H1 (cell line): ENCODE measurements at regions not wholly inside any gene's neighbourhood (a gene's known extent, or its start where the extent isn't known, plus 50 kb on each side); places are given as distances from the start of the nearest gene placed in this dataset.

Experiments used
- CTCF ChIA-PET: fragments of 300-600 bp; sonication (Branson Sonifier 250); formaldehyde crosslinking; loops from one replicate; lab custom pipeline; 2021; ENCODE audit not compliant: partially characterized antibody; lab: Charles Lee
- POLR2A ChIA-PET: fragments of 300-600 bp; sonication (Branson Sonifier 250); formaldehyde crosslinking; loops from one replicate; lab custom pipeline; 2021; ENCODE audit warnings: inconsistent platforms; ENCODE audit not compliant: partially characterized antibody; lab: Charles Lee
- DNase-seq, 2 experiments: peaks; one replicate each; pipeline versions ENCODE4 v3.0.0 to v3.0.0-alpha.2; 2010 to 2022; ENCODE audit warnings: low spot score in 2 of 2, low read depth in 1 of 2, mixed read lengths in 1 of 2
- FAIRE-seq: peaks from 2 replicates; lab custom pipeline; 2011; peaks lifted over from hg19 to GRCh38; lab: Jason Lieb, UNC
- H2AFZ ChIP-seq: 2 replicates; pipeline ENCODE4 v1.8.1; 2012; ENCODE audit warnings: low read length, inconsistent platforms
- H2AK5ac ChIP-seq: 2 replicates; pipeline ENCODE4 v1.6.1; 2013; ENCODE audit warnings: low read depth, low read length
- H2BK120ac ChIP-seq: replicated peaks from 2 replicates; pipeline ENCODE3; 2013; ENCODE audit warnings: low read depth, low read length, inconsistent platforms
- H2BK12ac ChIP-seq: 2 replicates; pipeline ENCODE4 v1.6.1; 2013; ENCODE audit warnings: low read depth, low read length
- H2BK15ac ChIP-seq: 2 replicates; pipeline ENCODE4 v1.6.1; 2013; ENCODE audit warnings: low read length
- H2BK20ac ChIP-seq: 2 replicates; pipeline ENCODE4 v1.6.1; 2013; ENCODE audit warnings: low read length
- H2BK5ac ChIP-seq: 2 replicates; pipeline ENCODE4 v1.6.1; 2013; ENCODE audit warnings: low read depth, low read length
- H3K14ac ChIP-seq: 2 replicates; pipeline ENCODE4 v1.6.1; 2013; ENCODE audit warnings: inconsistent platforms; ENCODE audit not compliant: insufficient read length
- H3K18ac ChIP-seq: 2 replicates; pipeline ENCODE4 v1.6.1; 2013; ENCODE audit warnings: low read length; ENCODE audit errors: extremely low read depth
- H3K23ac ChIP-seq: 2 replicates; pipeline ENCODE4 v1.6.1; 2013; ENCODE audit warnings: inconsistent platforms; ENCODE audit not compliant: insufficient read length
- H3K23me2 ChIP-seq: 2 replicates; pipeline ENCODE4 v1.6.1; 2013; ENCODE audit warnings: low read depth, low read length
- H3K27ac ChIP-seq: 2 replicates; pipeline ENCODE4 v1.6.1; 2011; ENCODE audit warnings: low read depth, low read length, inconsistent platforms
- H3K27me3 ChIP-seq, 4 experiments: replicated peaks in 1 of 4; 1 replicate in 1 of 4; 2 replicates in 3 of 4; pipeline versions ENCODE4 v1.6.1 to v1.8.1; 2011 to 2013; ENCODE audit warnings: low read length in 3 of 4, mild to moderate bottlenecking in 3 of 4, inconsistent platforms in 2 of 4, mixed read lengths in 2 of 4, moderate library complexity in 1 of 4; ENCODE audit not compliant: control insufficient read depth in 3 of 4, insufficient read depth in 3 of 4; ENCODE audit errors: extremely low read depth in 1 of 4
- H3K36me3 ChIP-seq, 4 experiments: 2 replicates each; pipeline versions ENCODE4 v1.6.1 to v1.8.1; 2011 to 2013; ENCODE audit warnings: mild to moderate bottlenecking in 4 of 4, low read length in 3 of 4, moderate library complexity in 2 of 4, control low read depth in 1 of 4, inconsistent platforms in 1 of 4; ENCODE audit not compliant: insufficient read depth in 4 of 4, control insufficient read depth in 2 of 4
- H3K4ac ChIP-seq: replicated peaks from 2 replicates; pipeline ENCODE3; 2013; ENCODE audit warnings: low read length, low read depth, mixed read lengths, inconsistent platforms; ENCODE audit not compliant: insufficient read length
- H3K4me1 ChIP-seq, 4 experiments: replicated peaks in 1 of 4; 1 replicate in 1 of 4; 2 replicates in 3 of 4; pipeline versions ENCODE4 v1.6.1 to v1.8.1; 2011 to 2013; ENCODE audit warnings: low read length in 3 of 4, inconsistent platforms in 2 of 4, mixed read lengths in 1 of 4; ENCODE audit not compliant: insufficient read depth in 4 of 4, control insufficient read depth in 3 of 4
- H3K4me2 ChIP-seq, 2 experiments: 2 replicates each; pipeline versions ENCODE4 v1.6.1 to v1.8.1; 2011 to 2013; ENCODE audit warnings: low read depth in 2 of 2, low read length in 2 of 2, control low read depth in 1 of 2, inconsistent platforms in 1 of 2, mild to moderate bottlenecking in 1 of 2; ENCODE audit not compliant: insufficient read depth in 1 of 2
- H3K4me3 ChIP-seq, 4 experiments: fragments of 200-600, 300-600 bp in 1 of 4; sonication (generic), shearing (Covaris generic), sonication (Bioruptor Twin) in 1 of 4; 2 replicates each; pipeline versions ENCODE4 v1.5.1 to v1.8.1; 2011 to 2016; ENCODE audit warnings: low read length in 4 of 4, low read depth in 3 of 4, control low read depth in 2 of 4, inconsistent platforms in 2 of 4, mild to moderate bottlenecking in 2 of 4, mixed read lengths in 1 of 4, moderate library complexity in 1 of 4; ENCODE audit not compliant: insufficient read depth in 2 of 4; ENCODE audit errors: extremely low read depth in 1 of 4
- H3K56ac ChIP-seq: replicated peaks from 2 replicates; pipeline ENCODE3; 2013; ENCODE audit warnings: low read depth, mild to moderate bottlenecking, mixed read lengths, low read length, inconsistent platforms; ENCODE audit not compliant: insufficient read length
- H3K79me1 ChIP-seq: 2 replicates; pipeline ENCODE4 v1.6.1; 2013; ENCODE audit warnings: low read depth, low read length, control low read depth
- H3K79me2 ChIP-seq, 2 experiments: 2 replicates each; pipeline versions ENCODE4 v1.6.1 to v1.8.1; 2012 to 2013; ENCODE audit warnings: low read length in 2 of 2, mild to moderate bottlenecking in 2 of 2, inconsistent platforms in 1 of 2; ENCODE audit not compliant: insufficient read depth in 2 of 2, control insufficient read depth in 1 of 2
- H3K9ac ChIP-seq, 4 experiments: replicated peaks in 1 of 4; 1 replicate in 1 of 4; 2 replicates in 3 of 4; pipeline versions ENCODE4 v1.6.1 to v1.8.1; 2011 to 2013; ENCODE audit warnings: low read depth in 3 of 4, low read length in 3 of 4, control low read depth in 2 of 4, mild to moderate bottlenecking in 2 of 4, moderate library complexity in 2 of 4, inconsistent platforms in 1 of 4; ENCODE audit errors: extremely low read depth in 1 of 4
- H3K9me3 ChIP-seq, 2 experiments: 2 replicates each; pipeline versions ENCODE4 v1.6.1 to v1.8.1; 2012 to 2013; ENCODE audit warnings: mild to moderate bottlenecking in 2 of 2, moderate library complexity in 2 of 2, control low read depth in 1 of 2, inconsistent platforms in 1 of 2, low read depth in 1 of 2, low read length in 1 of 2, mixed read lengths in 1 of 2; ENCODE audit not compliant: insufficient read depth in 2 of 2
- H4K20me1 ChIP-seq, 2 experiments: replicated peaks in 1 of 2; 2 replicates each; pipeline versions ENCODE3 to v1.8.1; 2011 to 2013; ENCODE audit warnings: inconsistent platforms in 2 of 2, low read length in 2 of 2, mild to moderate bottlenecking in 1 of 2; ENCODE audit not compliant: insufficient read depth in 2 of 2, control insufficient read depth in 1 of 2
- H4K5ac ChIP-seq: 2 replicates; pipeline ENCODE4 v1.6.1; 2013; ENCODE audit warnings: low read length, low read depth, mixed read lengths, inconsistent platforms; ENCODE audit not compliant: insufficient read length
- H4K8ac ChIP-seq: 2 replicates; pipeline ENCODE4 v1.8.0; 2013; ENCODE audit warnings: mild to moderate bottlenecking, moderate library complexity, low read length, inconsistent platforms; ENCODE audit not compliant: insufficient read depth; ENCODE audit errors: extremely low read depth
- H4K91ac ChIP-seq: replicated peaks from 2 replicates; pipeline ENCODE3; 2013; ENCODE audit warnings: low read length, mixed read lengths, inconsistent platforms; ENCODE audit not compliant: insufficient read length
- ATF2 ChIP-seq: IDR thresholded peaks from 2 replicates; pipeline ENCODE4 v1.6.1; 2012; ENCODE audit warnings: low read length, inconsistent platforms
- CHD2 ChIP-seq: IDR thresholded peaks from 2 replicates; pipeline ENCODE4 v1.6.1; 2012; ENCODE audit warnings: low read length, improper control_type of control experiment
- EGR1 ChIP-seq: IDR thresholded peaks from 2 replicates; pipeline ENCODE4 v1.6.1; 2011; ENCODE audit warnings: low read depth, low read length, borderline replicate concordance
- EZH2 ChIP-seq: fragments of 200-600 bp; sonication (generic); IDR thresholded peaks from 2 replicates; pipeline ENCODE4 v1.7.1; 2012; ENCODE audit warnings: low read depth, mild to moderate bottlenecking, moderate library complexity, low read length, inconsistent platforms; ENCODE audit not compliant: severe bottlenecking
- KDM4A ChIP-seq: IDR thresholded peaks from one replicate; pipeline ENCODE4 v1.7.1; 2012; ENCODE audit warnings: low read depth, mild to moderate bottlenecking, moderate library complexity, low read length, inconsistent platforms; ENCODE audit not compliant: severe bottlenecking
- KDM5A ChIP-seq: fragments of 200-600 bp; IDR thresholded peaks from 2 replicates; pipeline ENCODE4 v1.7.1; 2012; ENCODE audit warnings: mild to moderate bottlenecking, low read length, inconsistent platforms, mixed read lengths
- NANOG ChIP-seq: IDR thresholded peaks from 2 replicates; pipeline ENCODE4 v1.6.1; 2011; ENCODE audit warnings: low read length, low read depth, mild to moderate bottlenecking, inconsistent platforms; ENCODE audit not compliant: insufficient read depth, poor library complexity, severe bottlenecking
- PHF8 ChIP-seq: fragments of 200-600 bp; sonication (generic); conservative IDR thresholded peaks from 2 replicates; pipeline ENCODE4 v1.7.1; 2012; ENCODE audit warnings: low read depth, mild to moderate bottlenecking, inconsistent platforms, low read length, moderate library complexity
- POU5F1 ChIP-seq: IDR thresholded peaks from 2 replicates; pipeline ENCODE4 v1.6.1; 2011; ENCODE audit warnings: low read depth, mild to moderate bottlenecking, low read length, moderate library complexity
- RBBP5 ChIP-seq: IDR thresholded peaks from 2 replicates; pipeline ENCODE4 v1.7.1; 2012; ENCODE audit warnings: low read depth, mild to moderate bottlenecking, inconsistent platforms, low read length, moderate library complexity, borderline replicate concordance
- SP2 ChIP-seq: IDR thresholded peaks from 2 replicates; pipeline ENCODE4 v1.6.1; 2012; ENCODE audit warnings: mild to moderate bottlenecking, low read length, inconsistent platforms
- SRF ChIP-seq: IDR thresholded peaks from 2 replicates; pipeline ENCODE4 v1.6.1; 2011; ENCODE audit warnings: mild to moderate bottlenecking, low read depth, low read length, moderate library complexity
- SUZ12 ChIP-seq: fragments of 200-600 bp; sonication (generic); IDR thresholded peaks from 2 replicates; pipeline ENCODE4 v1.6.1; 2012; ENCODE audit warnings: mild to moderate bottlenecking, inconsistent platforms, low read length, moderate library complexity, mixed read lengths
- WGBS, 2 experiments: shearing (Covaris generic) in 1 of 2; methylation state at CpG; one replicate each; pipeline versions ENCODE4 v1.1.6 to v1.1.7; 2013 to 2015; ENCODE audit warnings: low lambda C conversion rate in 2 of 2, mixed read lengths in 2 of 2, inconsistent platforms in 1 of 2, low coverage in 1 of 2, missing lambda C conversion rate in 1 of 2; ENCODE audit not compliant: insufficient replicate concordance in 2 of 2, insufficient coverage in 1 of 2, insufficient read length in 1 of 2; ENCODE audit errors: extremely low coverage in 1 of 2, missing lambda C conversion rate in 1 of 2; 5-methylcytosine and 5-hydroxymethylcytosine counted together

GRCh38 chr1:221459558-221459957 lies 282.3 kb downstream of the DUSP10 start:
- Histone ChIP-seq H2AFZ (no peak overlapping the region), H4K8ac (no peak overlapping the region), H3K56ac (no peak overlapping the region), H3K4ac (no peak overlapping the region), H3K36me3 (no peaks in the 10 kb centered on the region), H3K23me2 (no peaks in the 10 kb centered on the region), H2BK20ac (no peak overlapping the region), H2BK15ac (no peak overlapping the region), H2BK12ac (no peak overlapping the region), H3K4me2 (no peak overlapping the region), H3K23ac (no peak overlapping the region), H3K14ac (no peak overlapping the region), H3K4me3 (no peak overlapping the region), H4K91ac (no peak overlapping the region), H2BK120ac (no peak overlapping the region), H3K79me1 (no peaks in the 10 kb centered on the region), H3K79me2 (no peaks in the 10 kb centered on the region), H3K9me3 (no peaks in the 10 kb centered on the region), H3K4me1 (no peaks in the 10 kb centered on the region), H3K27me3 (no peaks in the 10 kb centered on the region), H3K18ac (no peak overlapping the region), H4K20me1 (no peaks in the 10 kb centered on the region), H2AK5ac (no peak overlapping the region), H3K27ac (no peak overlapping the region), H2BK5ac (no peak overlapping the region), H3K9ac (no peak overlapping the region), H4K5ac (no peak overlapping the region)
- ChIA-PET POLR2A (no interaction called here), CTCF (no interaction called here)
- DNase-seq = no peak
- 75% methylated on average over 1 of the region's 1 CpG; no CpG with 5 or more reads in 1 of the 2 experiments for WGBS, 2 experiments
- no peak for FAIRE-seq
- TF ChIP-seq RBBP5 (no peak), ATF2 (no peak), SRF (no peak), EGR1 (no peak), SUZ12 (no peak), PHF8 (no peak), SP2 (no peak), KDM4A (no peak), EZH2 (no peak), NANOG (no peak), KDM5A (no peak), POU5F1 (no peak), CHD2 (no peak)
